B cell (primary cell): ENCODE measurements at regions not wholly inside any gene's neighbourhood (a gene's known extent, or its start where the extent isn't known, plus 50 kb on each side); places are given as distances from the start of the nearest gene placed in this dataset.

Experiments
- ATAC-seq: fragments of 200-7000 bp; cut with Tn5 transposase; one replicate; pipeline ENCODE4 v1.10.0; 2021; ENCODE audit warnings: low read depth, mild to moderate bottlenecking, moderate number of reproducible peaks, moderate library complexity
- CTCF ChIA-PET: fragments of 350-600 bp; sonication (Branson Sonifier 250); formaldehyde crosslinking; loops from one replicate; lab custom pipeline; 2021; ENCODE audit warnings: antibody characterized with exemption, inconsistent platforms; lab: Charles Lee
- POLR2A ChIA-PET: fragments of 350-600 bp; sonication (Branson Sonifier 250); formaldehyde crosslinking; loops from one replicate; lab custom pipeline; 2021; ENCODE audit warnings: antibody characterized with exemption; lab: Charles Lee
- DNase-seq: peaks from one replicate; pipeline ENCODE4 v3.0.0; 2013
- H2AFZ ChIP-seq: 2 replicates; pipeline ENCODE4 v1.6.1; 2012; ENCODE audit warnings: mild to moderate bottlenecking, low read depth, low read length; ENCODE audit not compliant: insufficient read depth, poor library complexity, severe bottlenecking
- H3K27ac ChIP-seq, 2 donors: 1 replicate in 1 of 2; 2 replicates in 1 of 2; pipeline ENCODE4 v1.5.1; 2012 to 2013; ENCODE audit warnings: low read length in 2 of 2, mild to moderate bottlenecking in 2 of 2, moderate library complexity in 1 of 2
- H3K27me3 ChIP-seq, 4 experiments: fragments of 200-600 bp in 1 of 4; sonication (generic) in 1 of 4; replicated peaks in 1 of 4; 1 replicate in 2 of 4; 2 replicates in 2 of 4; pipeline versions ENCODE4 v1.6.1 to v1.7.0; 2013 to 2016; ENCODE audit warnings: low read length in 3 of 4, mild to moderate bottlenecking in 2 of 4, mixed read lengths in 1 of 4, moderate library complexity in 1 of 4; ENCODE audit not compliant: insufficient read depth in 4 of 4, control insufficient read depth in 3 of 4; ENCODE audit errors: control extremely low read depth in 1 of 4
- H3K36me3 ChIP-seq, 2 experiments: replicated peaks in 1 of 2; 1 replicate in 1 of 2; 2 replicates in 1 of 2; pipeline versions ENCODE4 v1.6.1 to v1.7.1; 2013; ENCODE audit warnings: low read length in 1 of 2; ENCODE audit not compliant: insufficient read depth in 2 of 2, control insufficient read depth in 1 of 2; ENCODE audit errors: control extremely low read depth in 1 of 2, extremely low read depth in 1 of 2
- H3K4me1 ChIP-seq, 2 donors: fragments of 200-600 bp in 1 of 2; sonication (generic) in 1 of 2; 1 replicate in 1 of 2; 2 replicates in 1 of 2; pipeline versions ENCODE4 v1.5.1 to v1.6.1; 2013 to 2017; ENCODE audit warnings: low read length in 2 of 2; ENCODE audit not compliant: control insufficient read depth in 2 of 2, insufficient read depth in 2 of 2
- H3K4me2 ChIP-seq: replicated peaks from 2 replicates; pipeline ENCODE3; 2012; ENCODE audit warnings: mild to moderate bottlenecking, low read depth, low read length; ENCODE audit not compliant: poor library complexity, severe bottlenecking
- H3K4me3 ChIP-seq, 5 experiments: fragments of 200-600 bp in 1 of 5; sonication (generic) in 1 of 5; 1 replicate in 3 of 5; 2 replicates in 2 of 5; pipeline versions ENCODE4 v1.5.1 to v1.7.0; 2011 to 2016; ENCODE audit warnings: low read length in 4 of 5, mild to moderate bottlenecking in 4 of 5, low read depth in 2 of 5, control low read depth in 1 of 5, moderate library complexity in 1 of 5; ENCODE audit not compliant: insufficient read depth in 1 of 5; ENCODE audit errors: control extremely low read depth in 1 of 5, extremely low read depth in 1 of 5
- H3K79me2 ChIP-seq: fragments of 200-600 bp; sonication (generic); one replicate; pipeline ENCODE4 v1.6.0; 2016; ENCODE audit warnings: low read length; ENCODE audit not compliant: control insufficient read depth, insufficient read depth
- H3K9ac ChIP-seq: fragments of 200-600 bp; sonication (generic); 2 replicates; pipeline ENCODE4 v1.6.1; 2017; ENCODE audit warnings: mild to moderate bottlenecking, low read length, moderate library complexity
- H3K9me3 ChIP-seq, 3 donors: one replicate each; pipeline versions ENCODE4 v1.6.1 to v1.7.1; 2013; ENCODE audit warnings: low read length in 2 of 3; ENCODE audit not compliant: control insufficient read depth in 2 of 3, insufficient read depth in 1 of 3; ENCODE audit errors: control extremely low read depth in 1 of 3
- H4K20me1 ChIP-seq: 2 replicates; pipeline ENCODE4 v1.6.0; 2012; ENCODE audit warnings: mild to moderate bottlenecking, low read length; ENCODE audit not compliant: insufficient read depth, control insufficient read depth, poor library complexity, severe bottlenecking
- H3K27ac Mint-ChIP-seq: one replicate; pipeline ENCODE4 v1.8.0; 2021; ENCODE audit warnings: mixed read lengths
- H3K27me3 Mint-ChIP-seq: one replicate; pipeline ENCODE4 v1.8.0; 2021; ENCODE audit warnings: mixed read lengths
- H3K4me1 Mint-ChIP-seq: one replicate; pipeline ENCODE4 v1.8.0; 2021; ENCODE audit warnings: mixed read lengths
- H3K4me3 Mint-ChIP-seq: one replicate; pipeline ENCODE4 v1.8.0; 2021; ENCODE audit warnings: mixed read lengths
- H3K9me3 Mint-ChIP-seq: one replicate; pipeline ENCODE4 v1.8.0; 2022; ENCODE audit warnings: mixed read lengths; ENCODE audit not compliant: insufficient read depth
- EZH2 ChIP-seq: IDR thresholded peaks from 2 replicates; pipeline ENCODE4 v1.6.1; 2012; ENCODE audit warnings: borderline replicate concordance, low read depth, mild to moderate bottlenecking, moderate library complexity, low read length; ENCODE audit not compliant: insufficient read depth, poor library complexity, severe bottlenecking
- WGBS: methylation state at CpG from one replicate; pipeline ENCODE4 v1.1.5; 2013; ENCODE audit warnings: missing lambda C conversion rate; ENCODE audit not compliant: insufficient coverage; 5-methylcytosine and 5-hydroxymethylcytosine counted together
- intact Hi-C: fragments of 100-400 bp; cut with micrococcal nuclease; formaldehyde crosslinking; loops from one replicate; pipeline ENCODE4 v1.10.0; 2022
- TF ChIP-seq, protein P1 (sequence below): fragments of 200-600 bp; IDR thresholded peaks from one replicate; pipeline ENCODE4 v1.8.0; 2022; ENCODE audit warnings: antibody characterized with exemption, mild to moderate bottlenecking

DNA sequence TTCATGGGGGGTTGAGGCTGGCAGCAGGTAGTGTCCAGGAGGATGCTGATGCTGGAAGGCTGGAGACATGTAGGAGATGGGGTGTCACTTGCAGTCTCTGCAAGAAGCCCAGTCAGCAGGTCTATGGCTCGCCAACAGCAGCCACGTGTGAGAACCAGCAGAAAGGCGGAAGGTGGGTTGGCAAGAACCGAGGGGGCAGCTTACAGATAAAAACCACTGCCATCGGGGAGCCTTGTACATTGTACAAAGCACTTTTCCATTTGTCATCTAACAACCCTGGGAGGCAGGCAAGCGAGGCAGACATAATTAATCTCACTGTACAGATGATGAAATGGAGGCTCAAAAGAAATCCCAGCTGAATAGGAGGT lies 167.2 kb downstream of the KCNA5 start:
- Mint-ChIP-seq H3K4me1 (no peaks in the 10 kb centered on the region), H3K27me3 (peaks cover 22% of the 10 kb centered on the region), H3K27ac (no peak overlapping the region), H3K9me3 (peaks cover 2% of the 10 kb centered on the region), H3K4me3 (no peak overlapping the region)
- no peaks in the 10 kb centered on the region for H3K4me1 ChIP-seq
- H3K4me3 ChIP-seq: no peak overlapping the region
- WGBS: 74% methylated on average over 6 of the region's 6 CpGs
- no peaks in the 10 kb centered on the region for H4K20me1 ChIP-seq
- H3K79me2 ChIP-seq: no peaks in the 10 kb centered on the region
- ChIA-PET POLR2A (no interaction called here), CTCF (no interaction called here)
- no peak overlapping the region for H3K27ac ChIP-seq
- H2AFZ ChIP-seq: no peak overlapping the region
- no peak overlapping the region for H3K4me2 ChIP-seq
- H3K9me3 ChIP-seq: no peaks in the 10 kb centered on the region
- TF ChIP-seq, protein P1, sequence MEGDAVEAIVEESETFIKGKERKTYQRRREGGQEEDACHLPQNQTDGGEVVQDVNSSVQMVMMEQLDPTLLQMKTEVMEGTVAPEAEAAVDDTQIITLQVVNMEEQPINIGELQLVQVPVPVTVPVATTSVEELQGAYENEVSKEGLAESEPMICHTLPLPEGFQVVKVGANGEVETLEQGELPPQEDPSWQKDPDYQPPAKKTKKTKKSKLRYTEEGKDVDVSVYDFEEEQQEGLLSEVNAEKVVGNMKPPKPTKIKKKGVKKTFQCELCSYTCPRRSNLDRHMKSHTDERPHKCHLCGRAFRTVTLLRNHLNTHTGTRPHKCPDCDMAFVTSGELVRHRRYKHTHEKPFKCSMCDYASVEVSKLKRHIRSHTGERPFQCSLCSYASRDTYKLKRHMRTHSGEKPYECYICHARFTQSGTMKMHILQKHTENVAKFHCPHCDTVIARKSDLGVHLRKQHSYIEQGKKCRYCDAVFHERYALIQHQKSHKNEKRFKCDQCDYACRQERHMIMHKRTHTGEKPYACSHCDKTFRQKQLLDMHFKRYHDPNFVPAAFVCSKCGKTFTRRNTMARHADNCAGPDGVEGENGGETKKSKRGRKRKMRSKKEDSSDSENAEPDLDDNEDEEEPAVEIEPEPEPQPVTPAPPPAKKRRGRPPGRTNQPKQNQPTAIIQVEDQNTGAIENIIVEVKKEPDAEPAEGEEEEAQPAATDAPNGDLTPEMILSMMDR: no peak
- no peak for TF ChIP-seq EZH2
- H3K36me3 ChIP-seq: no peaks in the 10 kb centered on the region
- H3K9ac ChIP-seq: no peak overlapping the region
- DNase-seq (no peak), ATAC-seq (no peak)
- intact Hi-C loops: no loop called here
- no peaks in the 10 kb centered on the region for H3K27me3 ChIP-seq

DNA sequence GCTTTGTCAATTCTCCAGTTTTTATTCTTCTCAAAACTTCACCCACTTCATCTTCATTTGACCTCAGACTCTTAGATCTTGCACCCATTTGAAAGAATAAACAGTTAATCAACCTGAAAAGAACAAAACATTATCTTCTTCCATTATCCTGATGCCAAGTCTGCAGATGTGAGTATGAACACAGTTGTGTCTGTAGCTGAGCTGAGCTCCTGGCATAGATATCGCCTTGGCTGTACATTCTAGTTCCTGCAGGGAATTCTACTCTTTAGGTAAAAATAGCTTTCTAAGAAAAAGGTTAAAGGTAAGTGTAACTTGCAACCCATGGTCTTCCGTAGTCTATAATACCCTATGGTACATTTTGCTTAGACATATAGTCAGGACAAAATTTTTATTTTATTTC lies 169.7 kb downstream of the KCNA5 start:
- no peaks in the 10 kb centered on the region for H3K36me3 ChIP-seq
- H2AFZ ChIP-seq: no peak overlapping the region
- intact Hi-C loops: no loop called here
- no peaks in the 10 kb centered on the region for H3K9me3 ChIP-seq
- Mint-ChIP-seq H3K27me3 (peaks cover 30% of the 10 kb centered on the region), H3K4me1 (no peaks in the 10 kb centered on the region), H3K9me3 (peaks cover 2% of the 10 kb centered on the region), H3K4me3 (no peak overlapping the region), H3K27ac (no peak overlapping the region)
- no peak overlapping the region for H3K4me2 ChIP-seq
- H3K79me2 ChIP-seq: no peaks in the 10 kb centered on the region
- no peak overlapping the region for H3K4me3 ChIP-seq
- DNase-seq (no peak), ATAC-seq (no peak)
- 100% methylated on average over 1 of the region's 2 CpGs for WGBS
- no peaks in the 10 kb centered on the region for H3K27me3 ChIP-seq
- CTCF ChIA-PET: no interaction called here
- no peak overlapping the region for H3K27ac ChIP-seq
- no peak overlapping the region for H3K9ac ChIP-seq
- H4K20me1 ChIP-seq: no peaks in the 10 kb centered on the region
- TF ChIP-seq, protein P1: no peak
- TF ChIP-seq EZH2: no peak
- POLR2A ChIA-PET: no interaction called here
- no peaks in the 10 kb centered on the region for H3K4me1 ChIP-seq
